ENCODE measurements at regions not wholly inside any gene's neighbourhood (a gene's known extent, or its start where the extent isn't known, plus 50 kb on each side); places are given as distances from the start of the nearest gene placed in this dataset.

DNA sequence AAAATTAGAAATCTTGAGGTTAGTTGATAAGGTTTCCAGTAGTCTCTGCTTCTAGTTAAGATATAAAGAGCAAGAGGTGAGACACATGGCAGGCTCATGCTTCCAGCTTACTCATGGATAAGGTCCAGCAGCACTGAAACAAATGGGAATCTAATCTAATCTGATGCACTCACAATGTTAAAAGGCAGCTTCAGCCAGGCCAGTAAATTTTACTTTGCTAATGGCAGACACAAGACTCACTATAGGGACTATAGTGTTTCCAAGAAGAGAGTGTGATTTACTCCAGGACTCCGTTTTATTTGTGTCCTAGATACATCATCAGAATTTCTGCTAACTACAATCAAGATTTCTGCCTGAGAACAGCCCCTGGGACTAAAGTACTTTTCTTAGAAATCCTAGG lies 324.8 kb downstream of the SMOC2 start:
- 38% methylated on average over 1 of the region's 1 CpG for WGBS
- DNase-seq (ENCODE audit: low spot score), result no peak
- Histone ChIP-seq H3K27ac (no peak overlapping the region), H3K4me1 (replicated peaks) (no peaks in the 10 kb centered on the region), H3K27me3 (replicated peaks; ENCODE audit: insufficient read depth) (no peaks in the 10 kb centered on the region), H3K4me3 (no peak overlapping the region), H3K36me3 (no peaks in the 10 kb centered on the region), H3K9me3 (no peaks in the 10 kb centered on the region)
- TF ChIP-seq POLR2A (IDR thresholded peaks at IDR 0.05) (no peak), POLR2AphosphoS5 (IDR thresholded peaks at IDR 0.05) (no peak)
- TF ChIP-seq, protein P1, sequence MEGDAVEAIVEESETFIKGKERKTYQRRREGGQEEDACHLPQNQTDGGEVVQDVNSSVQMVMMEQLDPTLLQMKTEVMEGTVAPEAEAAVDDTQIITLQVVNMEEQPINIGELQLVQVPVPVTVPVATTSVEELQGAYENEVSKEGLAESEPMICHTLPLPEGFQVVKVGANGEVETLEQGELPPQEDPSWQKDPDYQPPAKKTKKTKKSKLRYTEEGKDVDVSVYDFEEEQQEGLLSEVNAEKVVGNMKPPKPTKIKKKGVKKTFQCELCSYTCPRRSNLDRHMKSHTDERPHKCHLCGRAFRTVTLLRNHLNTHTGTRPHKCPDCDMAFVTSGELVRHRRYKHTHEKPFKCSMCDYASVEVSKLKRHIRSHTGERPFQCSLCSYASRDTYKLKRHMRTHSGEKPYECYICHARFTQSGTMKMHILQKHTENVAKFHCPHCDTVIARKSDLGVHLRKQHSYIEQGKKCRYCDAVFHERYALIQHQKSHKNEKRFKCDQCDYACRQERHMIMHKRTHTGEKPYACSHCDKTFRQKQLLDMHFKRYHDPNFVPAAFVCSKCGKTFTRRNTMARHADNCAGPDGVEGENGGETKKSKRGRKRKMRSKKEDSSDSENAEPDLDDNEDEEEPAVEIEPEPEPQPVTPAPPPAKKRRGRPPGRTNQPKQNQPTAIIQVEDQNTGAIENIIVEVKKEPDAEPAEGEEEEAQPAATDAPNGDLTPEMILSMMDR (IDR thresholded peaks at IDR 0.05), result no peak
- intact Hi-C loops (cut with DNase I), result no loop called here

DNA sequence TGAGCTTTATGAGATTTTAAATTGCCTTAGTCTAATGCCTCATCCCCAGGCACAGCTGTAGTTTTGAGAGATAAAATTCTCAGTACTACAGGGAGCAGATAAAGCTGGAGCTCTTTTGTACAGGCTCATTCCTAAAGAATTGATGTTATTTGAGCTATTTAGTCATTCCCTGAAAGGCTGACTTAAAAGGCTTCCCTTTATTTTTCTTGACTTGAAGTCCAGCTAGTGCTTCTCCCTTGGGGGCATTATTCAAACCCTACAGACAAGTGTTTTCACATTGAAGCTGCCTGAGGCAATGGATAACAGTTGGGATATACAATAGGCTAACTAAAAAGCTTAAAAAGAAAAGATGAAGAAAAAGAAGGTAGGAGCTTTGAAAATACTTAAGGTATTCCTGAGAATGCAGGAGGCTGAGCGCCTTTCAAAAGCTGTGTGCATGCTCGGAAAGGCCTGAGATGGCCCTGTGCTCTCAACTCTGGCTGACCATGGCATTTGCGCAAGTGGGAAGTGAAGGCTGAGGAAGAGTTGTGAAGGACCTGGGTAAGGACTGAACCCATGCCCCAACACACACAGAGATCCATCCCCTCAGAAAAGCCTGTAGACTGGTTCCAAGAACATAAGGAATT lies 315.1 kb downstream of the SMOC2 start:
- no peaks in the 10 kb centered on the region for H3K27me3 ChIP-seq (replicated peaks; ENCODE audit: insufficient read depth)
- no peak for DNase-seq (ENCODE audit: low spot score)
- no peak overlapping the region for H3K4me3 ChIP-seq
- H3K27ac ChIP-seq, result no peak overlapping the region
- TF ChIP-seq POLR2AphosphoS5 (IDR thresholded peaks at IDR 0.05) (no peak), POLR2A (IDR thresholded peaks at IDR 0.05) (no peak)
- TF ChIP-seq, protein P1 (IDR thresholded peaks at IDR 0.05), result no peak
- intact Hi-C loops (cut with DNase I), result no loop called here
- no peaks in the 10 kb centered on the region for H3K9me3 ChIP-seq
- H3K4me1 ChIP-seq (replicated peaks), result no peaks in the 10 kb centered on the region
- WGBS, result 95% methylated on average over 3 of the region's 3 CpGs
- no peaks in the 10 kb centered on the region for H3K36me3 ChIP-seq

DNA sequence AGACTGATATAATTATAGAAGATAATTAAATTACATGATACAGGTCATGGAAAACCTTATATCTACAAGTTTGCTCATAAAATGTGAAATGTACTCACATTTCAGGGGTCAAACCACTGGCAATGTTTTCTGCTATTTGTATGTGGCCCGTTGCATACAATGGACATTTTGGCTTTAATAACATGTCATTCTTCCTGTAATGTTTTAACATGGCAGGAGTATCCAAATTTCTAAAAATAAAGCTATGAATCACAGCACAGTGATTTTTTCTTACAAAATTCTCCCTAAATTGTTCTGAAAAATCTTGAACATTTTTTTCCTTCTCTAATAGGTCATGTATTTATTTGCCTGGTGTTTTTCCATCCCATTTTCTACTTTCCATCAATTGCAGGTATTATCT lies 305.7 kb downstream of the SMOC2 start:
- H3K27me3 ChIP-seq (replicated peaks; ENCODE audit: insufficient read depth), result no peaks in the 10 kb centered on the region
- no peaks in the 10 kb centered on the region for H3K9me3 ChIP-seq
- no peaks in the 10 kb centered on the region for H3K36me3 ChIP-seq
- no peak overlapping the region for H3K27ac ChIP-seq
- H3K4me1 ChIP-seq (replicated peaks), result no peaks in the 10 kb centered on the region
- no peak for DNase-seq (ENCODE audit: low spot score)
- WGBS, result 50% methylated on average over 1 of the region's 1 CpG
- TF ChIP-seq, protein P1 (IDR thresholded peaks at IDR 0.05), result no peak
- TF ChIP-seq POLR2AphosphoS5 (IDR thresholded peaks at IDR 0.05) (no peak), POLR2A (IDR thresholded peaks at IDR 0.05) (no peak)
- no peak overlapping the region for H3K4me3 ChIP-seq
- intact Hi-C loops (cut with DNase I), result no loop called here

DNA sequence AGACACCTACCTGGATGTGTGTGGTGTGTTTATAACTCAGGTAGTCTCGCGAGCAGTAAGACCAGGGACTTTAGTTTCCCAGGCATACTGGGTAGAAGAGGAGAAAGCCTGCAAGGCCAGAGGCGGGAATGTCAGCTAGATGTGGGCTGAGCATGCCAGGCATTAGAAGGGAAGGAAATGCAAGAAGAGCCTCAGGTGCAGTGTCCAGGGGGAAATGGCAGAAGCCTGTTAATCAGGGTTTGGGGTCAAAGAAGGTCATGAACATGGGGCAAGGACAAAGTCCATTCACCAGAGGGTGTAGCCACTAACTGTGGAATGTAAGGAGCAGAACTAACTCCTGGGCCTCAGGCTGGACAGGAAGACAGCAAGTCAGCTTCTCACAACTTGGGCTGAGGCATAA lies 305.0 kb downstream of the SMOC2 start:
- DNase-seq (ENCODE audit: low spot score), result no peak
- no peak for TF ChIP-seq POLR2AphosphoS5 (IDR thresholded peaks at IDR 0.05)
- TF ChIP-seq POLR2A (IDR thresholded peaks at IDR 0.05), result no peak
- TF ChIP-seq, protein P1 (IDR thresholded peaks at IDR 0.05), result no peak
- H3K27me3 ChIP-seq (replicated peaks; ENCODE audit: insufficient read depth), result no peaks in the 10 kb centered on the region
- intact Hi-C loops (cut with DNase I), result no loop called here
- no peaks in the 10 kb centered on the region for H3K4me1 ChIP-seq (replicated peaks)
- H3K27ac ChIP-seq, result no peak overlapping the region
- WGBS, result 93% methylated on average over 3 of the region's 3 CpGs
- no peak overlapping the region for H3K4me3 ChIP-seq
- H3K9me3 ChIP-seq, result no peaks in the 10 kb centered on the region
- H3K36me3 ChIP-seq, result no peaks in the 10 kb centered on the region

DNA sequence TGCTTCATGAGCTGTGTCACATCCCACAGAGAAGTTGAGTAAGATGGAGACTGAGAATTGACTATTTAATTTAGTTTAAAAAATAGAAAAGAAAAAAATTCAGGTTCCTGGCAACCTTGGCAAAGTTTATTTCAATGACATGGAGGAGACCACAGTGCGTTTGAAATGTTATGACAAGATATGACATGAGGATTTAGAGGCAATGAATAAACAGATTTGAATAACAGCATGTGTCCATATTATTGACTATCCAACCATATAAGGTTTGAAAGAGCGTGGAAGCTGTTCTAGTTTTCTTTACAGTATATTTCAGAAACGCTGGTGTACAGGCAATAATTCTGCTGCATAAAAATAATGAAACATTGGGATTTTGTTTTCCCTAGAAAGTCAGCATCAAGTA lies 303.9 kb downstream of the SMOC2 start:
- WGBS, result 78% methylated on average over 3 of the region's 3 CpGs
- H3K27ac ChIP-seq, result no peak overlapping the region
- no peak overlapping the region for H3K4me3 ChIP-seq
- no peaks in the 10 kb centered on the region for H3K36me3 ChIP-seq
- H3K9me3 ChIP-seq, result no peaks in the 10 kb centered on the region
- no peaks in the 10 kb centered on the region for H3K4me1 ChIP-seq (replicated peaks)
- TF ChIP-seq POLR2AphosphoS5 (IDR thresholded peaks at IDR 0.05) (no peak), POLR2A (IDR thresholded peaks at IDR 0.05) (no peak)
- TF ChIP-seq, protein P1 (IDR thresholded peaks at IDR 0.05), result no peak
- no peaks in the 10 kb centered on the region for H3K27me3 ChIP-seq (replicated peaks; ENCODE audit: insufficient read depth)
- DNase-seq (ENCODE audit: low spot score), result no peak
- intact Hi-C loops (cut with DNase I), result no loop called here
